PC-9 (cell line): ENCODE measurements at regions not wholly inside any gene's neighbourhood (a gene's known extent, or its start where the extent isn't known, plus 50 kb on each side); places are given as distances from the start of the nearest gene placed in this dataset.

Source experiments
- BruUV-seq: library from RNA; stranded (reverse); fragments of 400-500 nt; replicated peaks from 2 replicates; lab custom pipeline; 2021; lab: Mats Ljungman, UMichigan
- CTCF ChIA-PET: fragments of 300-600 bp; sonication (Branson Sonifier 250); formaldehyde crosslinking; loops from one replicate; lab custom pipeline; 2022; ENCODE audit warnings: antibody characterized with exemption; lab: Charles Lee
- POLR2A ChIA-PET: fragments of 300-600 bp; sonication (Branson Sonifier 250); formaldehyde crosslinking; loops from one replicate; lab custom pipeline; 2022; ENCODE audit warnings: antibody characterized with exemption; ENCODE audit not compliant: unreplicated experiment; lab: Charles Lee
- DNase-seq, 2 experiments: peaks; one replicate each; pipeline versions ENCODE4 v3.0.0 to v3.0.0-alpha.2; 2015 to 2022; ENCODE audit warnings: mixed read lengths in 1 of 2
- H2AFZ ChIP-seq: fragments of 200-600 bp; sonication (generic); 2 replicates; pipeline ENCODE4 v1.8.1; 2017; ENCODE audit warnings: antibody characterized with exemption
- H3F3A ChIP-seq: fragments of 200-600 bp; sonication (generic); 2 replicates; pipeline ENCODE4 v1.8.1; 2017; ENCODE audit warnings: antibody characterized with exemption, mild to moderate bottlenecking, low read depth; ENCODE audit not compliant: insufficient read depth
- H3K27ac ChIP-seq: fragments of 200-600 bp; sonication (generic); 2 replicates; pipeline ENCODE4 v1.6.1; 2016; ENCODE audit warnings: mixed run types
- H3K27me3 ChIP-seq: fragments of 200-600 bp; sonication (generic); 2 replicates; pipeline ENCODE4 v1.6.1; 2016; ENCODE audit warnings: low read depth, mixed run types; ENCODE audit not compliant: insufficient read depth
- H3K36me3 ChIP-seq: fragments of 200-600 bp; sonication (generic); 2 replicates; pipeline ENCODE4 v1.6.1; 2016; ENCODE audit warnings: low read depth, mixed run types
- H3K4me1 ChIP-seq: fragments of 200-600 bp; sonication (generic); replicated peaks from 2 replicates; pipeline ENCODE4 v1.6.1; 2016; ENCODE audit warnings: mixed run types; ENCODE audit not compliant: insufficient read depth
- H3K4me2 ChIP-seq: fragments of 200-600 bp; sonication (generic); 2 replicates; pipeline ENCODE4 v1.6.1; 2017; ENCODE audit warnings: mixed run types
- H3K4me3 ChIP-seq: fragments of 200-600 bp; sonication (generic); 2 replicates; pipeline ENCODE4 v1.6.1; 2016; ENCODE audit warnings: mixed run types
- H3K79me2 ChIP-seq: fragments of 200-600 bp; sonication (generic); 2 replicates; pipeline ENCODE4 v1.6.1; 2017; ENCODE audit warnings: low read depth, mixed run types
- H3K9me2 ChIP-seq: fragments of 200-600 bp; sonication (generic); 2 replicates; pipeline ENCODE4 v1.8.1; 2017; ENCODE audit warnings: mild to moderate bottlenecking; ENCODE audit not compliant: insufficient read depth
- H3K9me3 ChIP-seq: fragments of 200-600 bp; sonication (generic); 2 replicates; pipeline ENCODE4 v1.8.1; 2016; ENCODE audit warnings: low read depth; ENCODE audit not compliant: insufficient read depth
- H4K20me1 ChIP-seq: fragments of 200-600 bp; sonication (generic); 2 replicates; pipeline ENCODE4 v1.8.1; 2017; ENCODE audit not compliant: insufficient read depth
- EZH2 ChIP-seq: fragments of 200-600 bp; sonication (generic); IDR thresholded peaks from 2 replicates; pipeline ENCODE4 v1.8.0; 2017; ENCODE audit warnings: antibody characterized with exemption, low read depth
- intact Hi-C: fragments of 100-400 bp; cut with micrococcal nuclease; formaldehyde crosslinking; loops from one replicate; pipeline ENCODE4 v1.10.0; 2022; ENCODE audit not compliant: unreplicated experiment
- TF ChIP-seq, protein P1 (sequence below): fragments of 200-600 bp; sonication (generic); conservative IDR thresholded peaks from 2 replicates; pipeline ENCODE4 v1.6.1; 2017; ENCODE audit warnings: mixed run types, antibody characterized with exemption, mild to moderate bottlenecking, moderate library complexity

DNA sequence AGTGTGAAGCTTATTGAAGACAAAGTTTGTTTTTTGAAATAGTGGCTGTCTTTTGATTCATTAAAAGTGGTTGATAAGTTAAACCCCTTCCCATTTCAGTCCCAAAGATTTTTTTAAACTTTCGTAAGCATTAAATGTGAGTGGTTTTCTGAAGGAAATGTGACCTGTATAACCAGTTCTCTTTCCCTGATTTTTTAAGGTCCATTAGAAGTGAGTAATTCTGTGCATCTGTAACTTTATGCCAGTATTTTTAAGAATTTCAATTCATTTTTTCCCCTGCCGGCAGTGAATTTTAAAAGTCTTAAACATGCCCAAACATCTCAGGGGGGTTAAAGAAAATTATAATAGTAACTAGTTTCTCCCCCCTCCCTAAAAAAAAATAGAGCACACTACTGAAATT is 254.6 kb upstream of the SP8 start:
- Histone ChIP-seq H3K4me2 (peak overlapping the region; percentile 52), H3K9me2 (no peaks in the 10 kb centered on the region), H2AFZ (no peak overlapping the region), H3K4me1 (peaks cover 34% of the 10 kb centered on the region), H3K79me2 (no peaks in the 10 kb centered on the region), H3K36me3 (no peaks in the 10 kb centered on the region), H3F3A (no peaks in the 10 kb centered on the region; the same call in 1 of the 2 replicates), H3K27ac (peak overlapping the region; percentile 7; the same call in 1 of the 2 replicates), H3K4me3 (peak overlapping the region; percentile 12; the same call in 1 of the 2 replicates), H4K20me1 (no peaks in the 10 kb centered on the region), H3K27me3 (no peaks in the 10 kb centered on the region), H3K9me3 (0 out of 2 replicates have a peak, but pooled peaks cover 19% of the 10 kb centered on the region)
- TF ChIP-seq, protein P1, sequence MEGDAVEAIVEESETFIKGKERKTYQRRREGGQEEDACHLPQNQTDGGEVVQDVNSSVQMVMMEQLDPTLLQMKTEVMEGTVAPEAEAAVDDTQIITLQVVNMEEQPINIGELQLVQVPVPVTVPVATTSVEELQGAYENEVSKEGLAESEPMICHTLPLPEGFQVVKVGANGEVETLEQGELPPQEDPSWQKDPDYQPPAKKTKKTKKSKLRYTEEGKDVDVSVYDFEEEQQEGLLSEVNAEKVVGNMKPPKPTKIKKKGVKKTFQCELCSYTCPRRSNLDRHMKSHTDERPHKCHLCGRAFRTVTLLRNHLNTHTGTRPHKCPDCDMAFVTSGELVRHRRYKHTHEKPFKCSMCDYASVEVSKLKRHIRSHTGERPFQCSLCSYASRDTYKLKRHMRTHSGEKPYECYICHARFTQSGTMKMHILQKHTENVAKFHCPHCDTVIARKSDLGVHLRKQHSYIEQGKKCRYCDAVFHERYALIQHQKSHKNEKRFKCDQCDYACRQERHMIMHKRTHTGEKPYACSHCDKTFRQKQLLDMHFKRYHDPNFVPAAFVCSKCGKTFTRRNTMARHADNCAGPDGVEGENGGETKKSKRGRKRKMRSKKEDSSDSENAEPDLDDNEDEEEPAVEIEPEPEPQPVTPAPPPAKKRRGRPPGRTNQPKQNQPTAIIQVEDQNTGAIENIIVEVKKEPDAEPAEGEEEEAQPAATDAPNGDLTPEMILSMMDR, result no peak
- no peak for TF ChIP-seq EZH2
- no TSS peak for BruUV-seq
- peak in 1 of 2 experiments; percentile 67 for DNase-seq
- intact Hi-C loops, result no loop called here
- ChIA-PET POLR2A (no interaction called here), CTCF (no interaction called here)

DNA sequence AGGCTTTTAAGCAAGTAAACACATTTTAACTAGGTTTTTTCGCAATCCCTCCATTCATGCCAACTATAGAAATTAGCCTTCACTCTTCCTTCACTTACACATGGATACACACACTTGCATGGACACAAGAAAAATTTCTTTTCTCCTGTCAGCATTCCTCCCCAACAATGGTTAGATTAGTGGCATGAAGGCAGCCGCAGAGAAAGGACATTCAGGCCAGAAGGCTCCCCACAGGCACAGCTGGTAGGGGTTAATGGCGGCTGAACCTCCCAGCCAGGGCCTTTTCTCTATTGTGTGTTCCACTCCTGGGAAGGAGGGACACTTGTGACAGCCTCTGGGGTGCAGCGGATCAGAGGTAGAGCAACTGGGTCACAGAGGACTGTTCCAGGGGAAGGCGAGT is 255.0 kb upstream of the SP8 start:
- Histone ChIP-seq H3K27me3 (no peaks in the 10 kb centered on the region), H3K9me2 (no peaks in the 10 kb centered on the region), H3F3A (no peaks in the 10 kb centered on the region; the same call in 1 of the 2 replicates), H3K9me3 (0 out of 2 replicates have a peak, but pooled peaks cover 15% of the 10 kb centered on the region), H3K36me3 (no peaks in the 10 kb centered on the region), H3K27ac (0 out of 2 replicates have a peak overlapping the region, but pooled peaks have one; percentile 7), H3K4me2 (peak overlapping the region; percentile 52), H3K4me1 (peaks cover 34% of the 10 kb centered on the region), H2AFZ (no peak overlapping the region), H3K4me3 (peak overlapping the region; percentile 12; the same call in 1 of the 2 replicates), H4K20me1 (no peaks in the 10 kb centered on the region), H3K79me2 (no peaks in the 10 kb centered on the region)
- no TSS peak for BruUV-seq
- CTCF ChIA-PET, result no interaction called here
- DNase-seq, result peak in 1 of 2 experiments; percentile 68
- no peak for TF ChIP-seq EZH2
- TF ChIP-seq, protein P1, result no peak
- intact Hi-C loops, result no loop called here
- POLR2A ChIA-PET, result no interaction called here

DNA sequence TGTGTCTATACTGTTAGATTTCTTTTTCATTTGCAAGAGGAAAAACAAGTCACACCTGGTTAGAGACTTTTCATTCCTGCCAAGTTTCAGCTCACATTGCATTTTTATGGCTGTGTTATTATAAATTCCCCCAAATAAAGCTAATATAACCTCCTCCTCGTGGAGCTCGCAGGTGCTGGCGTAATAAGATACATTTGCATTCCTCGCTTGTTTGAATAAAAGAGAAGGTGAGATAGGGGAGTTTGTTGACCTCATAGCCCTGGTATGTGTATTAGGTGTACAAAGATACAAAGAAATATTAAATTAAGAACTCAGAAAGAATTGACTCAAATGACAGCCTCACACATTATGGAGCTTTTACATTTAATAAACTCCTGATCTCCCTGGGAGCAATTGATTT is 257.7 kb upstream of the SP8 start:
- CTCF ChIA-PET, result no interaction called here
- DNase-seq, result peak in 1 of 2 experiments; percentile 85

More for the DNA sequence above, 257.7 kb upstream of the SP8 start:
- no peaks in the 10 kb centered on the region for H3K9me2 ChIP-seq
- peak overlapping the region; percentile 14 for H3K4me2 ChIP-seq
- H3K4me3 ChIP-seq, result no peak overlapping the region
- 0 out of 2 replicates have a peak, but pooled peaks cover 15% of the 10 kb centered on the region for H3K9me3 ChIP-seq
- H3F3A ChIP-seq, result no peaks in the 10 kb centered on the region; the same call in 1 of the 2 replicates
- H3K36me3 ChIP-seq, result no peaks in the 10 kb centered on the region
- H3K27me3 ChIP-seq, result no peaks in the 10 kb centered on the region
- peaks cover 34% of the 10 kb centered on the region for H3K4me1 ChIP-seq
- BruUV-seq, result no TSS peak
- no peak overlapping the region for H3K27ac ChIP-seq
- POLR2A ChIA-PET, result interaction anchor here (0.6 kb wide), 1 partner anchor 497 kb away, joined by 4 read pairs; no protein-coding TSS in a partner anchor
- no peaks in the 10 kb centered on the region for H4K20me1 ChIP-seq
- intact Hi-C loops, result no loop called here
- no peaks in the 10 kb centered on the region for H3K79me2 ChIP-seq
- no peak overlapping the region for H2AFZ ChIP-seq
- TF ChIP-seq, protein P1, result no peak
- TF ChIP-seq EZH2, result no peak
